ENCODE measurements at regions not wholly inside any gene's neighbourhood (a gene's known extent, or its start where the extent isn't known, plus 50 kb on each side); places are given as distances from the start of the nearest gene placed in this dataset.

GRCh38 chr9:32899181-32899580 is 102.2 kb downstream of the APTX start:
- no peak for TF ChIP-seq POLR2A (IDR thresholded peaks at IDR 0.05; ENCODE audit: low read length)
- TF ChIP-seq GATA1 (IDR thresholded peaks at IDR 0.05; ENCODE audit: low read depth, low read length) = no peak

All from erythroblast (primary cell).